ENCODE measurements at regions not wholly inside any gene's neighbourhood (a gene's known extent, or its start where the extent isn't known, plus 50 kb on each side); places are given as distances from the start of the nearest gene placed in this dataset.

DNA sequence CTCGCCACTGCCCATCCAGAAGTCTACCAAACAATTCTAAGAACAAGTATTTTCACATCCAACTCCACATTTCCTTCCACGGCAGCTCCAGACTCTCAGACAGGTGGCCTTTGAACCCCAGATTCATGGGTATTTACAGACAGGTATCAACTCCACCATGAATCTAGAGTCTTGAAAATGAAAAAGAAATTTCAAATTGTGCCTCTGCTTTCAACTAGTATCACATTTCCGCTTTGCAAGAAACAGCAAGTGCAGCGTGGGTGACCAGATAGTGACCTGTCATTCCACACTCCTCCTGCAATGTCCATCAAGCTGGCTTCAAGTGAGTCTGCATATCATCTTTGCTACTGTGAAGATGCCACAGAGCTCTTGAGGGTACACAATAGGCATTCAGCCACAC lies 232.4 kb upstream of the RPL38 start:
- no peak for DNase-seq (ENCODE audit: low spot score)
- TF ChIP-seq, protein P1, sequence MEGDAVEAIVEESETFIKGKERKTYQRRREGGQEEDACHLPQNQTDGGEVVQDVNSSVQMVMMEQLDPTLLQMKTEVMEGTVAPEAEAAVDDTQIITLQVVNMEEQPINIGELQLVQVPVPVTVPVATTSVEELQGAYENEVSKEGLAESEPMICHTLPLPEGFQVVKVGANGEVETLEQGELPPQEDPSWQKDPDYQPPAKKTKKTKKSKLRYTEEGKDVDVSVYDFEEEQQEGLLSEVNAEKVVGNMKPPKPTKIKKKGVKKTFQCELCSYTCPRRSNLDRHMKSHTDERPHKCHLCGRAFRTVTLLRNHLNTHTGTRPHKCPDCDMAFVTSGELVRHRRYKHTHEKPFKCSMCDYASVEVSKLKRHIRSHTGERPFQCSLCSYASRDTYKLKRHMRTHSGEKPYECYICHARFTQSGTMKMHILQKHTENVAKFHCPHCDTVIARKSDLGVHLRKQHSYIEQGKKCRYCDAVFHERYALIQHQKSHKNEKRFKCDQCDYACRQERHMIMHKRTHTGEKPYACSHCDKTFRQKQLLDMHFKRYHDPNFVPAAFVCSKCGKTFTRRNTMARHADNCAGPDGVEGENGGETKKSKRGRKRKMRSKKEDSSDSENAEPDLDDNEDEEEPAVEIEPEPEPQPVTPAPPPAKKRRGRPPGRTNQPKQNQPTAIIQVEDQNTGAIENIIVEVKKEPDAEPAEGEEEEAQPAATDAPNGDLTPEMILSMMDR (IDR thresholded peaks at IDR 0.05), result no peak
- ATAC-seq (ENCODE audit: low FRiP score), result no peak

DNA sequence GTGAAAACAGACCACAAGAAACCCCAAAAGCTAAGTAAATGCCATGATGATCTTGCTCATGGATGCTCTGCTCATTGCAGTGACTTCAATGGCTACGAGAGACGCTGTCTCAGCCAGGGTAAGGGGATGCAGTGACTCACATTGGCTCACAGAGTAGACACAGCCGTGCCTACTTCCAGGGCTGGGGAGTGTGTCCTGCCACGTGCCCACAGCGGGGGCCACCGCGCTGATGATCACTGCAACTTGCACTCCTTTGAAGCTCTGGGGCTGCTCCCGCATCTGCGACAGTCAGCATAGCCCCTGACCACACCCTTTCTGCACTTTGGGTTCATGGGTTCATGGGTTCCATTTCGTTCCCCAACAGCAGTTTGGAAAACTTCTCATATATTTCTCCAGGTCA lies 231.4 kb upstream of the RPL38 start:
- DNase-seq (ENCODE audit: low spot score) (no peak), ATAC-seq (ENCODE audit: low FRiP score) (no peak)
- TF ChIP-seq, protein P1 (IDR thresholded peaks at IDR 0.05), result no peak

DNA sequence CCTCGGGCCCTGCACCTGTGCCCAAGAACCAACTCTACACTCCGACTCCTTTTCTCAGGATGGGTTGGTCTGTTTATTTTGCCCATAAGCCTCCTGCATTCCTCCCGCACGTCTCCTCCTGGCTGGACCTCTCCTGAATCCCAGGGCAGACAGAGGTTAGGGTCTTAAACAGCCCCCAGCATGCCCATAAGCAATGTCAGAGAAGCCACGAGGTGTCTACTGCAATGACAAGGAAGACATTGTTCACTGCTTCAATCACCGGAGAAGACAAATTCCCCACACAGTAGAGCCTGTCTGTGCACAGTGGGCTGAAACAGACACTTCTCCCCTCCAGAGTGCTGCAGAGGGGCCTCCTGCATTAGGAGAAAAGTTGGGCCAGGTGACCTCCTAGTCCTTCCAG lies 230.6 kb upstream of the RPL38 start:
- ATAC-seq (ENCODE audit: low FRiP score), result no peak
- TF ChIP-seq, protein P1 (IDR thresholded peaks at IDR 0.05), result no peak
- no peak for DNase-seq (ENCODE audit: low spot score)

DNA sequence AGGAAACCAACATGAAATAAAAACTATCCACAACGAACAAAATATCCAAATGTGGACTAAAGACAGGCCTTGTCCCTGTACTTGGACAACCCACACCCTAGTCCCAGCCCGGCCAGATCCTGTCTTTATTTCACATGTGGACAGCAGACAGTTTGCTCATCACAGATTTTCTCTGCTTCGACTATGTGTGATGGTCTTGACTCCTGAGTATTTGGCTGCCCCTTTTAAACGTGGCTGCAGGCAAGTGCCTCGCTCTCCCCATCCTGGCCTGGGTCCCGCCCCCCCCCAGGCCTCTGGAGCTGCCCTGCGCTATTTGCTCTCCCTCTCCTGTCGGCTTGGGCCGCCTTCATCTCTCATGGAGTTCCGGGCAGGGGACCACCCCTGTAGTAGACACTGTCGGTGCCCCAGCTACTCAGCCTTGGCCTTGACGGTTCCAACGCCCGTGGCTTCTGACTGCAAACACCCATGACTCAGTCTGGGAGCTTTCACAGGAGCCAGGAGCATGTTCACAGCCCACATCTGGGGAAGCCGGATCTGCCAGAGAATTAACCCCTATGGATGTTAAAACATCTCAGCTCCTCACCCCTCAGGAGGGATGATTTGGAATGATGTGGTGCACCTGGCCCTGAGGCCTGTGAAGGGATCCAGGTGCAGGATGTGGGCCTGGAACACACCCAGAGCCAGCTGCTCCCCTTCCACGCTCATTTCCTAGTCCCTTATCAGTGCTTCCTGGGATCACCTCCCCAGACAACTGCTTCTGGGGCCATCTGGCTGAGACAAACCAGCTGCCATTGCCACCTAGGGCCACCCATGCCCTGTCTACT lies 229.7 kb upstream of the RPL38 start:
- DNase-seq (ENCODE audit: low spot score), result no peak
- ATAC-seq (ENCODE audit: low FRiP score), result no peak
- TF ChIP-seq, protein P1 (IDR thresholded peaks at IDR 0.05), result no peak

DNA sequence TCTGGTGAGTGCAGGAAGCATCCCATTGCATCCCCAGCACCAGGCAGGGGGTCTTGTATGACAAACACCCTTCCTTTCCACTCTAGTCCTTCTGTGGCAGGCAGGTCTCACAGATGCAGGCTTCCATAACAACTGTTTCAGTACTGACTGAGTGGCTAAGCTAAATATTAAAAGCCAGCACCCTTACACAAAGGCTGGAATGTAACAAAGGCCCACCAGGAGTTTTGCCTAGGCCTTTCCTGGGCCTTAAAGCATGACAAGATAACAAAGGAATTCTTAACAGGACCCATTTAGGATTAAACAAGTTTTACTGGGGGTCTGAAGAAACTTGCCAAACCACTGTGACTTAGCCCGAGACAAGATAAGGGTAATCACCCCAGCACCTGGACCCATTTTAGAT lies 228.9 kb upstream of the RPL38 start:
- TF ChIP-seq, protein P1 (IDR thresholded peaks at IDR 0.05), result no peak
- ATAC-seq (ENCODE audit: low FRiP score) (no peak), DNase-seq (ENCODE audit: low spot score) (no peak)

DNA sequence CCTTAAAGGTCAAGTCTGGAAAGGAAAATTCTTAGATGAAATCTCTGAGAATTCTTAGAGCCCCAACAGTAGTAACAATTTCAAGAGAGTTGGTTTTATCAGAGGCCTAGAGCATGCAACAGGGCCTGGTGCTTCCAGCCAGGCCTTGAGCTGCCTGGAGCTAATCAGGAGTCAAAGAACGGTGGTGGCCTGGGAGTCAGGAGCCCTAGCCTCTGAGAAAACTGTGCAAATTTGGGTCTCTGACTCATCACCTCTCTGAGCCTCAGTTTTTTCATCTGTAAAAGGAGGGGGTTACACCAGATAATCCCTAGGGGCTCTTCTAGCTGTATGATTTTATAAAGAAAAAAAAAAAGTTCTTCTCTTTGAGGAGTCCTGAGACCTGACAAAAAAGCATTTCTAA lies 227.3 kb upstream of the RPL38 start:
- DNase-seq (ENCODE audit: low spot score) (no peak), ATAC-seq (ENCODE audit: low FRiP score) (no peak)
- TF ChIP-seq, protein P1 (IDR thresholded peaks at IDR 0.05), result no peak

Measured in omental fat pad (tissue), 3 donors.